AG10803 (cell line): ENCODE measurements at regions not wholly inside any gene's neighbourhood (a gene's known extent, or its start where the extent isn't known, plus 50 kb on each side); places are given as distances from the start of the nearest gene placed in this dataset.

Experiments
- DNase-seq: peaks from one replicate; pipeline ENCODE4 v3.0.0; 2010; ENCODE audit warnings: low read depth
- H3K4me3 ChIP-seq: 2 replicates; pipeline ENCODE4 v1.5.1; 2011; ENCODE audit warnings: mild to moderate bottlenecking, low read length, control low read depth
- CTCF ChIP-seq: conservative IDR thresholded peaks from 2 replicates; pipeline ENCODE4 v1.5.1; 2011; ENCODE audit warnings: mild to moderate bottlenecking, low read length, control low read depth, inconsistent platforms

DNA sequence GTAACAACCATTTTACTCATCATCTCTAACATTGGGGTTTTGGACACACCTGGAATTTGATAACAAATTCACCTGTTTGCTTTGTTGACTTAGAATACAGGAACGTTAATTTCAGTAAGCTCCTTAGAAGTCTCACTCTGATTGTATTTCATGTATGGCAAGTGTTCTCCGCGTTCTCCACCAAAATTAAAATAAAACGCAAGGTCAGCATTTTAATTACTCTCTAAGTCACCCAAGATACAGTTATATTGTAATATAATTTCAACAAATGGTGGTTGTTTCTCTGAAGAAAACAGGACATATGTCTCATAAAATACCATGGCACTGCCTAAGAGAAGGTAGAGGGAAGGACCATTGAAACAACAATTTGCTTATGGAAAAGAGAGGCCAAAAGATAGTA lies 742.1 kb downstream of the LIG4 start:
- DNase-seq, result no peak
- no peak for TF ChIP-seq CTCF
- no peak overlapping the region for H3K4me3 ChIP-seq

- DNase-seq, result peak; percentile 9
- no peak for TF ChIP-seq CTCF
- no peak overlapping the region for H3K4me3 ChIP-seq
These were observed 748.8 kb downstream of the LIG4 start for GRCh38 chr13:107466326-107467099.

- no peak overlapping the region for H3K4me3 ChIP-seq
- DNase-seq, result no peak
- no peak for TF ChIP-seq CTCF
These were observed 752.8 kb downstream of the LIG4 start for GRCh38 chr13:107462501-107462900.

DNA sequence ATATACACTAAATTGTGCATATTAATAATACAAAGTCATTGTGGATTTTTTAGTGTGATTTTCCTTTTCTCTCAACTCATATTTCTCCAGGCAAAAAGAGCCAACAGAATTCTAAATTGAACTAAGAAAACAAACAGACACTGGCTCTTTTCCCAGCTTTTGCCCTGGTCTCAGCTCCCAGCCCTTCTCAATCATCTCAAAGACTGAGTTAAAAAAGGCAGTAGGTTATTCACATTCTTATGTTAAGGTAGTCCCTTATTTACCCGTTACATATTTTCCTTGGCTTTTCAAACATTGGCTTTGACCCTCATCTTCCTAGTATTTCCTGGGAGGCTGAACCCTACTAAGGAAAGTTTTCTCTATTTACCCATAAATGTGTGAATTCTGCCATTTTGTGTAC lies 753.6 kb downstream of the LIG4 start:
- H3K4me3 ChIP-seq, result no peak overlapping the region
- no peak for DNase-seq
- no peak for TF ChIP-seq CTCF

DNA sequence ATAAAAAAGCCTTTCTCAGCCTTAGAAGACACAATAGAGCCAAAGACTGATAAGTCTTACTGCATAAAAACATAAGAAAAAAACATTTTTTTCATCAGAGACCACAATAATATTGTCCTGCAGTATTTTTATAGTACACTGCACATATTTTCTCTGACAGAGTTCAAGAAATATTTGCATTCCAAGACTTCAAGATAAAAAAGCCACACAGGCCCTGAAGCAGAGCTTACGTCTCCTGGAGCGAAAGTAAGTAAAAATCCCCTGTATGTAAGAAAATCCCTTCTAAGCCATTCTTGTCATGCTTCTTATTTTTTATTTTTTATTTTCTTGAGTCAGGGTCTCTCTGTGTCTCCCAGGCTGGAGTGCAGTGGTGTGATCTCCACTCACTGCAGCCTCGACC lies 755.9 kb downstream of the LIG4 start:
- TF ChIP-seq CTCF, result no peak
- DNase-seq, result peak; percentile 16
- H3K4me3 ChIP-seq, result no peak overlapping the region

DNA sequence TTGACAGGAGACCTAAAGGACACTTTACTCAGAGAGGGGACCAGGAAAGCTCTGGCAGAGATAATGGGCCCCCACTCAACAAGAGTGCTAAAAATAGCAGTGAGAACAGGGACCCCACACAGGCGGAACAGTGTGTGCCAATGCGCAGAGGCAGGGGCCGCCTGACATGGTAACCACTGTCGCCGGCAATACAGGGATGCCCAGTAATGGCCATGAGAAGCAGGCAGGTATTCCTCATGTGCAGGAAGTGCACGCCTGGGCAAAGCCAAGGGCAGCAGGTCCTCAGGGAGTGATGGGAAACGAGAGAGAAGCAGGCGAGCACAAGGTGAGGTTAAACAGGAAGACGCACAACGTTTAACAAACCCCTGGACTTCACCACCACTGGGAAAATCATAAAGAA lies 757.1 kb downstream of the LIG4 start:
- DNase-seq, result no peak
- no peak for TF ChIP-seq CTCF
- no peak overlapping the region for H3K4me3 ChIP-seq

DNA sequence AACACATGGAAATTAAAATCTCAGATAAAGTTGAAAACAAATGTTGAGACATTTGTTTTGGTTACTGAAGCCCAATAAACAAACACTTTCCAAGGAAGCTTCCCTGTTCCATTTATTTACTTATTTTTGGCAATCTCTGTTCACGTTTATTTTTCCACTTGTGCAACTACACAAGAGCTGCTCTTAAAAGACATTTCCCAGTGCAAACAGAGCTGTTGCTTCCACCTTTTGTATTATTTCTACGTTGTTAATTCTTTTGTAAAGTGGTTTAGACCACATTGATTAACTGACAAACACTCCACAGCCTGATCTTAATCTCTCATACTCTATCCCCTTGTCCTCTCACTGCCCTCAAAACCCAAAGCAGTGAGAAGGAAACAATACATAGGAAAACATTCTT lies 757.6 kb downstream of the LIG4 start:
- DNase-seq, result no peak
- no peak overlapping the region for H3K4me3 ChIP-seq
- TF ChIP-seq CTCF, result no peak
